Esophagus mucosa (tissue), 1 donor: ENCODE measurements at regions not wholly inside any gene's neighbourhood (a gene's known extent, or its start where the extent isn't known, plus 50 kb on each side); places are given as distances from the start of the nearest gene placed in this dataset.
"Not testable (repeated sequence)": the region's sequence is repeated elsewhere in the genome, so short reads cannot be mapped to it uniquely, and the experiment has no call there.

Source experiments
- ATAC-seq: fragments of 200-7000 bp; cut with Tn5 transposase; one replicate; pipeline ENCODE4 v1.9.1; 2020
- donor health status: DM: yes; HTN: yes; CAD: no.

- ATAC-seq = no peak
These were observed 417.6 kb upstream of the AUTS2 start for GRCh38 chr7:69180662-69181061.

GRCh38 chr7:69182596-69183467 lies 415.4 kb upstream of the AUTS2 start:
- no peak for ATAC-seq

GRCh38 chr7:69184339-69184738 lies 413.9 kb upstream of the AUTS2 start:
- ATAC-seq = no peak

GRCh38 chr7:69185170-69185569 lies 413.1 kb upstream of the AUTS2 start:
- ATAC-seq = no peak

- no peak for ATAC-seq
These were observed 411.3 kb upstream of the AUTS2 start for GRCh38 chr7:69186974-69187373.

GRCh38 chr7:69187824-69188333 lies 410.4 kb upstream of the AUTS2 start:
- no peak for ATAC-seq

- no peak for ATAC-seq
These were observed 408.9 kb upstream of the AUTS2 start for GRCh38 chr7:69189406-69189805.

GRCh38 chr7:69190025-69190424 lies 408.2 kb upstream of the AUTS2 start:
- ATAC-seq = no peak

GRCh38 chr7:69190763-69191162 lies 407.5 kb upstream of the AUTS2 start:
- no peak for ATAC-seq

- ATAC-seq = no peak
These were observed 406.1 kb upstream of the AUTS2 start for GRCh38 chr7:69192134-69192533.

GRCh38 chr7:69193061-69193460 lies 405.2 kb upstream of the AUTS2 start:
- ATAC-seq = no peak

- ATAC-seq = no peak
These were observed 401.7 kb upstream of the AUTS2 start for GRCh38 chr7:69196593-69196992.

- no peak for ATAC-seq
These were observed 400.0 kb upstream of the AUTS2 start for GRCh38 chr7:69198250-69198649.

GRCh38 chr7:69199041-69199440 lies 399.2 kb upstream of the AUTS2 start:
- ATAC-seq = no peak

- no peak for ATAC-seq
These were observed 398.6 kb upstream of the AUTS2 start for GRCh38 chr7:69199661-69200060.

GRCh38 chr7:69203871-69204270 lies 394.4 kb upstream of the AUTS2 start:
- ATAC-seq = no peak

- no peak for ATAC-seq
These were observed 393.3 kb upstream of the AUTS2 start for GRCh38 chr7:69204943-69205342.

GRCh38 chr7:69205581-69205980 lies 392.7 kb upstream of the AUTS2 start:
- no peak for ATAC-seq

GRCh38 chr7:69208276-69208675 lies 390.0 kb upstream of the AUTS2 start:
- no peak for ATAC-seq

GRCh38 chr7:69208848-69209247 lies 389.4 kb upstream of the AUTS2 start:
- ATAC-seq = no peak

GRCh38 chr7:69211336-69211735 lies 386.9 kb upstream of the AUTS2 start:
- no peak for ATAC-seq

GRCh38 chr7:69211739-69212138 lies 386.5 kb upstream of the AUTS2 start:
- ATAC-seq = no peak

- no peak for ATAC-seq
These were observed 384.4 kb upstream of the AUTS2 start for GRCh38 chr7:69213878-69214277.

GRCh38 chr7:69215516-69215915 lies 382.8 kb upstream of the AUTS2 start:
- not testable (repeated sequence) for ATAC-seq
